GM21737 (cell line): ENCODE measurements at regions not wholly inside any gene's neighbourhood (a gene's known extent, or its start where the extent isn't known, plus 50 kb on each side); places are given as distances from the start of the nearest gene placed in this dataset.

Experiments used
- ATAC-seq: cut with Tn5 transposase; IDR thresholded peaks from one replicate; pipeline ENCODE4 v1.9.1; 2021; ENCODE audit warnings: mild to moderate bottlenecking, moderate library complexity; ENCODE audit not compliant: unreplicated experiment

GRCh38 chr12:69094606-69095216 lies 144.7 kb upstream of the CPSF6 start:
- no peak for ATAC-seq

GRCh38 chr12:69095765-69096477 lies 143.4 kb upstream of the CPSF6 start:
- no peak for ATAC-seq

- no peak for ATAC-seq
Measured at GRCh38 chr12:69096669-69097335, 142.6 kb upstream of the CPSF6 start.

- ATAC-seq: no peak
Measured at GRCh38 chr12:69097619-69098368, 141.6 kb upstream of the CPSF6 start.

- ATAC-seq: no peak
Measured at GRCh38 chr12:69099201-69099837, 140.1 kb upstream of the CPSF6 start.

- ATAC-seq: no peak
Measured at GRCh38 chr12:69101505-69101904, 137.9 kb upstream of the CPSF6 start.

GRCh38 chr12:69102856-69103255 lies 136.5 kb upstream of the CPSF6 start:
- no peak for ATAC-seq

GRCh38 chr12:69105101-69105962 lies 134.0 kb upstream of the CPSF6 start:
- ATAC-seq: no peak

- ATAC-seq: no peak
Measured at GRCh38 chr12:69106482-69107118, 132.8 kb upstream of the CPSF6 start.

GRCh38 chr12:69107541-69107940 lies 131.8 kb upstream of the CPSF6 start:
- ATAC-seq: no peak

- no peak for ATAC-seq
Measured at GRCh38 chr12:69108037-69108436, 131.3 kb upstream of the CPSF6 start.

GRCh38 chr12:69112616-69113015 lies 126.8 kb upstream of the CPSF6 start:
- no peak for ATAC-seq

GRCh38 chr12:69115099-69115498 lies 124.3 kb upstream of the CPSF6 start:
- no peak for ATAC-seq

- ATAC-seq: no peak
Measured at GRCh38 chr12:69115951-69116350, 123.4 kb upstream of the CPSF6 start.

- ATAC-seq: no peak
Measured at GRCh38 chr12:69117566-69118266, 121.7 kb upstream of the CPSF6 start.

GRCh38 chr12:69118516-69118915 lies 120.9 kb upstream of the CPSF6 start:
- no peak for ATAC-seq

GRCh38 chr12:69119770-69120169 lies 119.6 kb upstream of the CPSF6 start:
- no peak for ATAC-seq

- no peak for ATAC-seq
Measured at GRCh38 chr12:69120354-69120753, 119.0 kb upstream of the CPSF6 start.

- ATAC-seq: no peak
Measured at GRCh38 chr12:69123311-69123710, 116.1 kb upstream of the CPSF6 start.
